ENCODE measurements at regions not wholly inside any gene's neighbourhood (a gene's known extent, or its start where the extent isn't known, plus 50 kb on each side); places are given as distances from the start of the nearest gene placed in this dataset.

DNA sequence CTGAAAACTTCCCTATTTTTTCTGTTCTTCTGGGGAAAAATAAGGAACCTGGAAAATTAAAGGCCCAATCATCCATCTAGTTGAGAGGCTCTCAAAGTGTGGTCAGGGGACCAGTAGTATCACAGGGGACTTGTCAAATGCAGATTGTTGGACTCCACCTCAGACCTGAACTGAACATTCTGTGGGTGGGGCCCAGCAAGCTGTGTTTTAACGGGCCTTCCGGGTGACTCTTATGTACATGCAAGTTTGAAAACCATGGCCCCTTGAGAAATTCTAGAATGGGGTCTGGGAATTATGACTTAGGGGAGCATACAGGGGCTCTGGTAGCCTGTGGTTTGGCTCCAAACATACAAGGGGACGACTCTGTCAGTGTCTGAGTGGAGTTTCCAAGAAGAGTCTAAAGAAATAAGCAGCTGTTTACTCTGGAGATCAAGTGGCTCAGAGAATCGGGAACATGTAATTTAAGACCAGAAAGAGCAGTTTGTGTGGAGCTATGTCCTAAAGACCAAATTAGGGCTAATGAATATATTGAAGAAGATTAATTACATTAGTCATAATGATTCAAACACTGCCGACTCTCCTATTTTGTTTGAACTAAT lies 177.4 kb downstream of the SLC28A3 start:
- BruUV-seq (replicated peaks) = no TSS peak
- POLR2A ChIA-PET = no interaction called here
- no peaks in the 10 kb centered on the region for H3K36me3 ChIP-seq (ENCODE audit: control insufficient read depth in 1 of 2, insufficient read depth in 2 of 2, low read length in 2 of 2)
- H3K79me2 ChIP-seq (ENCODE audit: insufficient read depth, low read length) = no peaks in the 10 kb centered on the region
- no peaks in the 10 kb centered on the region for H4K20me1 ChIP-seq (ENCODE audit: insufficient read depth)
- no peak overlapping the region for H3K4me2 ChIP-seq (ENCODE audit: low read length)
- no peak for ATAC-seq
- H3K27ac ChIP-seq (ENCODE audit: low read depth, low read length) = no peak overlapping the region
- H3K4me1 ChIP-seq (ENCODE audit: control insufficient read depth in 1 of 2, insufficient read depth in 2 of 2, low read length in 2 of 2) = no peaks in the 10 kb centered on the region
- no peak overlapping the region for H2AFZ ChIP-seq (ENCODE audit: low read depth, low read length, poor library complexity, severe bottlenecking)
- no peak for TF ChIP-seq CBX3 (IDR thresholded peaks at IDR 0.05; ENCODE audit: low read depth)
- CTCF ChIA-PET = interaction anchor here (1.0 to 1.6 kb wide), 2 partner anchors 10 kb away, joined by 3 read pairs; no protein-coding TSS in a partner anchor
- no peak for DNase-seq (ENCODE audit: low read depth, low spot score)
- H3K9ac ChIP-seq (ENCODE audit: low read length) = no peak overlapping the region
- H3K9me3 ChIP-seq (ENCODE audit: control insufficient read depth in 1 of 2, insufficient read depth in 1 of 2, low read depth in 1 of 2, low read length in 2 of 2) = no peaks in the 10 kb centered on the region
- intact Hi-C loops (cut with micrococcal nuclease) = no loop called here
- H3K27me3 ChIP-seq (ENCODE audit: insufficient read depth, low read length) = no peaks in the 10 kb centered on the region
- no peak overlapping the region for H3K4me3 ChIP-seq (replicated peaks in 1 of 2; ENCODE audit: low read depth in 1 of 2, low read length in 2 of 2)
- H3K9me2 ChIP-seq (ENCODE audit: insufficient read depth) = no peaks in the 10 kb centered on the region
- RAD21 ChIA-PET (ENCODE audit: low non-redundant PET in 1 of 2, low total read pairs in 2 of 2, uncharacterized antibody in 2 of 2, unreplicated experiment in 2 of 2) = no interaction called here

- ChIA-PET RAD21 (ENCODE audit: low non-redundant PET in 1 of 2, low total read pairs in 2 of 2, uncharacterized antibody in 2 of 2, unreplicated experiment in 2 of 2) (no interaction called here), POLR2A (no interaction called here), CTCF (no interaction called here)
- no peaks in the 10 kb centered on the region for H3K27me3 ChIP-seq (ENCODE audit: insufficient read depth, low read length)
- no TSS peak for BruUV-seq (replicated peaks)
- H3K4me1 ChIP-seq (ENCODE audit: control insufficient read depth in 1 of 2, insufficient read depth in 2 of 2, low read length in 2 of 2) = peaks cover 9 to 19% of the 10 kb centered on the region in 2 experiments; a peak in 3 of 4 replicates
- no peak overlapping the region for H2AFZ ChIP-seq (ENCODE audit: low read depth, low read length, poor library complexity, severe bottlenecking)
- TF ChIP-seq EGR1 (IDR thresholded peaks at IDR 0.05; ENCODE audit: low read depth) = no peak
- no peak for TF ChIP-seq ZBTB33 (IDR thresholded peaks at IDR 0.05; ENCODE audit: extremely low read depth, insufficient replicate concordance, low read length)
- no peak for TF ChIP-seq CTCF (IDR thresholded peaks at IDR 0.05 in 2 of 3, conservative IDR thresholded peaks at IDR 0.05 in 1 of 3; ENCODE audit: borderline replicate concordance in 1 of 3, insufficient read depth in 1 of 3, low read depth in 2 of 3, low read length in 2 of 3)
- no peak for TF ChIP-seq EZH2phosphoT487 (IDR thresholded peaks at IDR 0.05; ENCODE audit: borderline replicate concordance)
- no peak for TF ChIP-seq CEBPB (IDR thresholded peaks at IDR 0.05; ENCODE audit: low read depth)
- TF ChIP-seq FOSL1 (IDR thresholded peaks at IDR 0.05; ENCODE audit: low read depth) = no peak
- TF ChIP-seq, protein P1, sequence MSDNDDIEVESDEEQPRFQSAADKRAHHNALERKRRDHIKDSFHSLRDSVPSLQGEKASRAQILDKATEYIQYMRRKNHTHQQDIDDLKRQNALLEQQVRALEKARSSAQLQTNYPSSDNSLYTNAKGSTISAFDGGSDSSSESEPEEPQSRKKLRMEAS (IDR thresholded peaks at IDR 0.05) = no peak
- TF ChIP-seq CBX3 (IDR thresholded peaks at IDR 0.05; ENCODE audit: low read depth) = no peak
- TF ChIP-seq SRF (IDR thresholded peaks at IDR 0.05; ENCODE audit: low read depth) = no peak
- no peak for TF ChIP-seq ATF3 (IDR thresholded peaks at IDR 0.05)
- TF ChIP-seq ELF1 (IDR thresholded peaks at IDR 0.05; ENCODE audit: borderline replicate concordance, low read depth) = no peak
- no peak for TF ChIP-seq RAD21 (IDR thresholded peaks at IDR 0.05; ENCODE audit: low read depth)
- TF ChIP-seq SIN3A (IDR thresholded peaks at IDR 0.05; ENCODE audit: low read depth) = no peak
- no peak overlapping the region for H3K27ac ChIP-seq (ENCODE audit: low read depth, low read length)
- H3K79me2 ChIP-seq (ENCODE audit: insufficient read depth, low read length) = no peaks in the 10 kb centered on the region
- no peaks in the 10 kb centered on the region for H3K36me3 ChIP-seq (ENCODE audit: control insufficient read depth in 1 of 2, insufficient read depth in 2 of 2, low read length in 2 of 2)
- intact Hi-C loops (cut with micrococcal nuclease) = no loop called here
- DNase-seq (ENCODE audit: low read depth, low spot score) (no peak), ATAC-seq (no peak)
- H3K9me3 ChIP-seq (ENCODE audit: control insufficient read depth in 1 of 2, insufficient read depth in 1 of 2, low read depth in 1 of 2, low read length in 2 of 2) = no peaks in the 10 kb centered on the region
- H3K4me3 ChIP-seq (replicated peaks in 1 of 2; ENCODE audit: low read depth in 1 of 2, low read length in 2 of 2) = no peak overlapping the region
- no peak overlapping the region for H3K4me2 ChIP-seq (ENCODE audit: low read length)
- H3K9ac ChIP-seq (ENCODE audit: low read length) = no peak overlapping the region
- no peaks in the 10 kb centered on the region for H4K20me1 ChIP-seq (ENCODE audit: insufficient read depth)
- H3K9me2 ChIP-seq (ENCODE audit: insufficient read depth) = no peaks in the 10 kb centered on the region
Measured at GRCh38 chr9:84166891-84167290, 173.7 kb downstream of the SLC28A3 start.

Data from HCT116 (cell line).